22Rv1 (cell line): ENCODE measurements at regions not wholly inside any gene's neighbourhood (a gene's known extent, or its start where the extent isn't known, plus 50 kb on each side); places are given as distances from the start of the nearest gene placed in this dataset.

Source experiments
- CTCF ChIP-seq: fragments of 450-650 bp; IDR thresholded peaks from 2 replicates; pipeline ENCODE4 v1.5.1; 2017; ENCODE audit warnings: mild to moderate bottlenecking
- ZFX ChIP-seq: fragments of 450-650 bp; IDR thresholded peaks from 2 replicates; pipeline ENCODE4 v1.6.1; 2017; ENCODE audit warnings: antibody characterized with exemption, borderline replicate concordance

DNA sequence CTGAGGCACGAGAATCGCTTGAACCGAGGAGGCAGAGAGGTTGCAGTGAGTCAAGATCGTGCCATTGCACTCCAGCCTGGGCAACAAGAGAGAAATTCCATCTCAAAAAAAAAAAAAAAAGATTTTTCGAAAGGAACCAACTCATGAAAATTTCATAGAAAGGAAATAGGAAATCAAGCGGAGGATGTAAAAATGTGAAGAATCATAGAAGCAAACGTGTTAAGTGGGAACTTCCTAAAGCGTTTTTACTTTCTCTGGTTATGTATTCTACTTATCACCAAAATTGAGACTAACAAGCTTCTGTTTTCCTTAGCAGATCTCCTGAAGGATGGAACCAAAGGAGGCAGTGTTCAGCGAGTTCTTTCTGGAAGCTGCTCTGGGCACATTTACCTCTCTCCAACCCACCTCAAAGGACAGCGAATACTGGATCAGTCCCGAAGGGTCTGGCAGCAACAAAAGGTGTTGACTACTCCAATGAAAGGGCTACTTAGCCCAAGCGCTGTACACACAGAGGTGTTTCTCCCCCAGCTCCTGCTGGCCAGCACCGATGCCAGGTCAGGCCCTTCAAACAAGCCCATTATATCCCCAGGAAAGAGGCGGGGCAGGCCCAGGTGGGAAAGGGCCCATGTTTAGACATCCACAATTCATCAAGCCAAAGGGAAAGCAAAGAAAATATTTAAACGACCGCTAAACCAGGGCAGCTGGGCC lies 327.5 kb upstream of the JARID2 start:
- TF ChIP-seq CTCF (no peak), ZFX (no peak)
